ENCODE measurements at regions not wholly inside any gene's neighbourhood (a gene's known extent, or its start where the extent isn't known, plus 50 kb on each side); places are given as distances from the start of the nearest gene placed in this dataset.

GRCh38 chr1:38291906-38292521, 245.4 kb upstream of the POU3F1 start:
- ATAC-seq (peak; percentile 91), DNase-seq (ENCODE audit: low spot score) (peak; percentile 66)
- no peak for TF ChIP-seq ZMAT4 (CRISPR knock-in tag; IDR thresholded peaks at IDR 0.05)
- no peak for TF ChIP-seq KAT7 (CRISPR knock-in tag; IDR thresholded peaks at IDR 0.05; ENCODE audit: borderline replicate concordance)
- TF ChIP-seq E2F5 (CRISPR knock-in tag; IDR thresholded peaks at IDR 0.05): 0 out of 2 replicates have a peak, but pooled peaks have one; percentile 26
- TF ChIP-seq GABPB1 (CRISPR knock-in tag; IDR thresholded peaks at IDR 0.05): no peak
- TF ChIP-seq PRDM15 (CRISPR knock-in tag; IDR thresholded peaks at IDR 0.05): peak; percentile 55; the same call in 1 of the 2 replicates
- TF ChIP-seq TEAD1 (CRISPR knock-in tag; IDR thresholded peaks at IDR 0.05): peak; percentile 60; the same call in 1 of the 2 replicates
- TF ChIP-seq ZNF532 (CRISPR knock-in tag; IDR thresholded peaks at IDR 0.05; ENCODE audit: borderline replicate concordance): no peak
- TF ChIP-seq GRHL2 (CRISPR knock-in tag; IDR thresholded peaks at IDR 0.05; ENCODE audit: insufficient replicate concordance, severe bottlenecking): no peak
- TF ChIP-seq ZBTB21 (CRISPR knock-in tag; IDR thresholded peaks at IDR 0.05; ENCODE audit: borderline replicate concordance): no peak
- no peak for TF ChIP-seq GTF2I (CRISPR knock-in tag; conservative IDR thresholded peaks at IDR 0.05)
- TF ChIP-seq IRF2 (CRISPR knock-in tag; IDR thresholded peaks at IDR 0.05; ENCODE audit: borderline replicate concordance, low read depth): no peak
- TF ChIP-seq ZNF423 (CRISPR knock-in tag; IDR thresholded peaks at IDR 0.05): peak; percentile 48; the same call in 1 of the 2 replicates
- TF ChIP-seq SP1 (CRISPR knock-in tag; conservative IDR thresholded peaks at IDR 0.05): peak; percentile 45; the same call in 1 of the 2 replicates
- peak; percentile 77 for TF ChIP-seq MAX (CRISPR knock-in tag; IDR thresholded peaks at IDR 0.05)
- ChIA-PET POLR2A (no interaction called here), CTCF (interaction anchor here (0.9 to 1.5 kb wide), 3 partner anchors 221 to 266 kb away, joined by 3 read pairs; partner anchors contain the start of gene POU3F1)
- Mint-ChIP-seq H3K4me1 (peaks cover 39% of the 10 kb centered on the region), H3K4me3 (peak overlapping the region; percentile 51), H3K9me3 (peaks cover 17% of the 10 kb centered on the region), H3K27ac (no peak overlapping the region), H3K27me3 (ENCODE audit: low read depth) (peaks cover 14% of the 10 kb centered on the region), H3K36me3 (peaks cover 17% of the 10 kb centered on the region)

GRCh38 chr1:38291336-38291735, 244.7 kb upstream of the POU3F1 start:
- no peak for ATAC-seq
- POLR2A ChIA-PET: no interaction called here
- TF ChIP-seq NR2C2 (CRISPR knock-in tag; IDR thresholded peaks at IDR 0.05) (no peak), USF1 (CRISPR knock-in tag; IDR thresholded peaks at IDR 0.05) (no peak), JAZF1 (CRISPR knock-in tag; IDR thresholded peaks at IDR 0.05) (no peak), CDX4 (CRISPR knock-in tag; IDR thresholded peaks at IDR 0.05; ENCODE audit: borderline replicate concordance) (no peak)
- peaks cover 14% of the 10 kb centered on the region for H3K27me3 Mint-ChIP-seq (ENCODE audit: low read depth)
- CTCF ChIA-PET: interaction anchor here (0.9 to 1.5 kb wide), 2 partner anchors 245 to 267 kb away, joined by 3 read pairs; partner anchors contain the start of gene POU3F1
- no peak overlapping the region for H3K27ac Mint-ChIP-seq
- peaks cover 46% of the 10 kb centered on the region for H3K4me1 Mint-ChIP-seq
- DNase-seq (ENCODE audit: low spot score): no peak
- peak overlapping the region; percentile 51 for H3K4me3 Mint-ChIP-seq
- peaks cover 15% of the 10 kb centered on the region for H3K9me3 Mint-ChIP-seq
- H3K36me3 Mint-ChIP-seq: peaks cover 15% of the 10 kb centered on the region

Data from WTC11 (cell line).